Activated T-cell treated with anti-CD3 and anti-CD28 coated beads, Interleukin-2, amount 50 U/mL, for 72 hours (primary cell): ENCODE measurements at regions not wholly inside any gene's neighbourhood (a gene's known extent, or its start where the extent isn't known, plus 50 kb on each side); places are given as distances from the start of the nearest gene placed in this dataset.
"Not testable (repeated sequence)": the region's sequence is repeated elsewhere in the genome, so short reads cannot be mapped to it uniquely, and the experiment has no call there.

ENCODE experiments used
- ATAC-seq, 2 donors: fragments of 150-1000 bp; cut with Tn5 transposase; replicated peaks in 1 of 2; 2 replicates each; pipeline ENCODE4 v1.10.0; 2021; ENCODE audit warnings: moderate library complexity in 2 of 2, mild to moderate bottlenecking in 1 of 2
- DNase-seq, 2 donors: peaks; one replicate each; pipeline ENCODE4 v3.0.0; 2021 to 2022; ENCODE audit warnings: mixed read lengths in 1 of 2
- H3K27ac Mint-ChIP-seq: one replicate; pipeline ENCODE4 v1.8.0; 2022; ENCODE audit warnings: mild to moderate bottlenecking, moderate library complexity, mixed read lengths
- H3K27me3 Mint-ChIP-seq: one replicate; pipeline ENCODE4 v1.8.0; 2022; ENCODE audit warnings: low read depth, mixed read lengths
- H3K36me3 Mint-ChIP-seq, 2 donors: one replicate each; pipeline ENCODE4 v1.8.0; 2022; ENCODE audit warnings: mixed read lengths in 2 of 2, mild to moderate bottlenecking in 1 of 2; ENCODE audit not compliant: insufficient read depth in 2 of 2
- H3K4me1 Mint-ChIP-seq: one replicate; pipeline ENCODE4 v1.8.0; 2022; ENCODE audit warnings: low read depth, mixed read lengths
- H3K4me3 Mint-ChIP-seq, 2 donors: one replicate each; pipeline ENCODE4 v1.8.0; 2022; ENCODE audit warnings: mild to moderate bottlenecking in 2 of 2, mixed read lengths in 2 of 2, moderate library complexity in 2 of 2
- H3K9me3 Mint-ChIP-seq, 2 donors: one replicate each; pipeline ENCODE4 v1.8.0; 2022; ENCODE audit warnings: mixed read lengths in 2 of 2

GRCh38 chr4:60729764-60730163 is 470.4 kb upstream of the ADGRL3 start:
- not testable (repeated sequence) for DNase-seq, ATAC-seq, H3K4me1 Mint-ChIP-seq, H3K27ac Mint-ChIP-seq, H3K9me3 Mint-ChIP-seq, H3K27me3 Mint-ChIP-seq, H3K36me3 Mint-ChIP-seq, H3K4me3 Mint-ChIP-seq

GRCh38 chr4:60737858-60738257 is 462.3 kb upstream of the ADGRL3 start:
- Mint-ChIP-seq H3K9me3 (peaks cover 13 to 20% of the 10 kb centered on the region in 2 donors), H3K27me3 (no peaks in the 10 kb centered on the region), H3K27ac (no peak overlapping the region), H3K4me3 (no peak overlapping the region), H3K4me1 (no peaks in the 10 kb centered on the region), H3K36me3 (peaks cover 0 to 3% of the 10 kb centered on the region in 2 donors)
- DNase-seq (no peak), ATAC-seq (no peak)

- DNase-seq: no peak
- H3K4me1 Mint-ChIP-seq: no peaks in the 10 kb centered on the region
- no peaks in the 10 kb centered on the region for H3K36me3 Mint-ChIP-seq
- H3K9me3 Mint-ChIP-seq: peaks cover 6 to 9% of the 10 kb centered on the region in 2 donors
- H3K4me3 Mint-ChIP-seq: no peak overlapping the region
- H3K27ac Mint-ChIP-seq: no peak overlapping the region
- H3K27me3 Mint-ChIP-seq: no peaks in the 10 kb centered on the region
- ATAC-seq: no peak
Measured at GRCh38 chr4:60743654-60744053, 456.5 kb upstream of the ADGRL3 start.

GRCh38 chr4:60744767-60745166 is 455.4 kb upstream of the ADGRL3 start:
- H3K4me3 Mint-ChIP-seq: no peak overlapping the region
- H3K9me3 Mint-ChIP-seq: peaks cover 6 to 7% of the 10 kb centered on the region in 2 donors
- H3K4me1 Mint-ChIP-seq: no peaks in the 10 kb centered on the region
- ATAC-seq: no peak
- no peak for DNase-seq
- no peak overlapping the region for H3K27ac Mint-ChIP-seq
- H3K27me3 Mint-ChIP-seq: no peaks in the 10 kb centered on the region
- no peaks in the 10 kb centered on the region for H3K36me3 Mint-ChIP-seq

- peaks cover 6 to 7% of the 10 kb centered on the region in 2 donors for H3K9me3 Mint-ChIP-seq
- H3K4me1 Mint-ChIP-seq: no peaks in the 10 kb centered on the region
- ATAC-seq (no peak), DNase-seq (no peak)
- H3K27me3 Mint-ChIP-seq: no peaks in the 10 kb centered on the region
- no peak overlapping the region for H3K4me3 Mint-ChIP-seq
- no peaks in the 10 kb centered on the region for H3K36me3 Mint-ChIP-seq
- no peak overlapping the region for H3K27ac Mint-ChIP-seq
Measured at GRCh38 chr4:60745800-60746571, 454.1 kb upstream of the ADGRL3 start.

GRCh38 chr4:60750962-60751361 is 449.2 kb upstream of the ADGRL3 start:
- ATAC-seq (no peak), DNase-seq (no peak)
- Mint-ChIP-seq H3K27ac (no peak overlapping the region), H3K27me3 (no peaks in the 10 kb centered on the region), H3K9me3 (peaks cover 5 to 6% of the 10 kb centered on the region in 2 donors), H3K4me3 (no peak overlapping the region), H3K36me3 (no peaks in the 10 kb centered on the region), H3K4me1 (no peaks in the 10 kb centered on the region)

GRCh38 chr4:60757986-60758680 is 442.0 kb upstream of the ADGRL3 start:
- Mint-ChIP-seq H3K4me1 (no peaks in the 10 kb centered on the region), H3K9me3 (peaks cover 3 to 13% of the 10 kb centered on the region in 2 donors), H3K27ac (no peak overlapping the region), H3K36me3 (peaks cover 0 to 2% of the 10 kb centered on the region in 2 donors), H3K27me3 (no peaks in the 10 kb centered on the region), H3K4me3 (no peak overlapping the region)
- no peak for ATAC-seq
- no peak for DNase-seq

- Mint-ChIP-seq H3K36me3 (peaks cover 0 to 2% of the 10 kb centered on the region in 2 donors), H3K4me1 (no peaks in the 10 kb centered on the region), H3K9me3 (peaks cover 3 to 13% of the 10 kb centered on the region in 2 donors), H3K27me3 (no peaks in the 10 kb centered on the region), H3K27ac (no peak overlapping the region), H3K4me3 (no peak overlapping the region)
- DNase-seq: no peak
- no peak for ATAC-seq
Measured at GRCh38 chr4:60759518-60760245, 440.4 kb upstream of the ADGRL3 start.

GRCh38 chr4:60780874-60781273 is 419.3 kb upstream of the ADGRL3 start:
- no peak overlapping the region for H3K27ac Mint-ChIP-seq
- H3K36me3 Mint-ChIP-seq: peaks cover 0 to 2% of the 10 kb centered on the region in 2 donors
- no peak for DNase-seq
- H3K27me3 Mint-ChIP-seq: no peaks in the 10 kb centered on the region
- no peaks in the 10 kb centered on the region for H3K4me1 Mint-ChIP-seq
- ATAC-seq: no peak
- H3K9me3 Mint-ChIP-seq: peaks cover 0 to 3% of the 10 kb centered on the region in 2 donors
- no peak overlapping the region for H3K4me3 Mint-ChIP-seq

- no peak overlapping the region for H3K27ac Mint-ChIP-seq
- ATAC-seq (no peak), DNase-seq (no peak)
- no peaks in the 10 kb centered on the region for H3K36me3 Mint-ChIP-seq
- H3K4me1 Mint-ChIP-seq: no peaks in the 10 kb centered on the region
- H3K9me3 Mint-ChIP-seq: peaks cover 5 to 8% of the 10 kb centered on the region in 2 donors
- no peak overlapping the region for H3K4me3 Mint-ChIP-seq
- no peaks in the 10 kb centered on the region for H3K27me3 Mint-ChIP-seq
Measured at GRCh38 chr4:60790608-60791007, 409.5 kb upstream of the ADGRL3 start.

GRCh38 chr4:60794372-60794771 is 405.8 kb upstream of the ADGRL3 start:
- Mint-ChIP-seq H3K27me3 (no peaks in the 10 kb centered on the region), H3K4me1 (no peaks in the 10 kb centered on the region), H3K4me3 (no peak overlapping the region), H3K9me3 (peaks cover 6 to 9% of the 10 kb centered on the region in 2 donors), H3K27ac (no peak overlapping the region), H3K36me3 (peaks cover 0 to 2% of the 10 kb centered on the region in 2 donors)
- DNase-seq (no peak), ATAC-seq (no peak)

GRCh38 chr4:60799214-60799613 is 400.9 kb upstream of the ADGRL3 start:
- no peak overlapping the region for H3K4me3 Mint-ChIP-seq
- H3K36me3 Mint-ChIP-seq: peaks cover 0 to 3% of the 10 kb centered on the region in 2 donors
- no peaks in the 10 kb centered on the region for H3K4me1 Mint-ChIP-seq
- no peaks in the 10 kb centered on the region for H3K27me3 Mint-ChIP-seq
- no peak overlapping the region for H3K27ac Mint-ChIP-seq
- ATAC-seq (no peak), DNase-seq (no peak)
- peaks cover 5 to 6% of the 10 kb centered on the region in 2 donors for H3K9me3 Mint-ChIP-seq

GRCh38 chr4:60800701-60801100 is 399.4 kb upstream of the ADGRL3 start:
- no peak for DNase-seq
- peaks cover 0 to 3% of the 10 kb centered on the region in 2 donors for H3K36me3 Mint-ChIP-seq
- peaks cover 5 to 8% of the 10 kb centered on the region in 2 donors for H3K9me3 Mint-ChIP-seq
- no peaks in the 10 kb centered on the region for H3K27me3 Mint-ChIP-seq
- H3K4me3 Mint-ChIP-seq: no peak overlapping the region
- ATAC-seq: no peak
- no peaks in the 10 kb centered on the region for H3K4me1 Mint-ChIP-seq
- H3K27ac Mint-ChIP-seq: no peak overlapping the region
